Smooth muscle cell (in vitro differentiated cells): ENCODE measurements at regions not wholly inside any gene's neighbourhood (a gene's known extent, or its start where the extent isn't known, plus 50 kb on each side); places are given as distances from the start of the nearest gene placed in this dataset.

Source experiments
- DNase-seq: peaks from one replicate; lab custom pipeline; 2025; ENCODE audit not compliant: unreplicated experiment; lab: John Stamatoyannopoulos, UW
- H2AFZ ChIP-seq: fragments of 200-600 bp; sonication (generic); 2 replicates; pipeline ENCODE4 v1.6.0; 2016; ENCODE audit warnings: antibody characterized with exemption, low read depth, mild to moderate bottlenecking
- H3F3A ChIP-seq: fragments of 200-600 bp; sonication (generic); 2 replicates; pipeline ENCODE4 v1.6.0; 2017; ENCODE audit warnings: antibody characterized with exemption, low read depth
- H3K27ac ChIP-seq: fragments of 200-600 bp; sonication (generic); 2 replicates; pipeline ENCODE4 v1.5.1; 2016; ENCODE audit warnings: low read depth, mild to moderate bottlenecking
- H3K27me3 ChIP-seq: fragments of 200-600 bp; sonication (generic); 2 replicates; pipeline ENCODE4 v1.6.1; 2016; ENCODE audit warnings: low read depth, mild to moderate bottlenecking
- H3K36me3 ChIP-seq: fragments of 200-600 bp; sonication (generic); 2 replicates; pipeline ENCODE4 v1.5.1; 2016; ENCODE audit warnings: low read depth
- H3K4me1 ChIP-seq: fragments of 200-600 bp; sonication (generic); 2 replicates; pipeline ENCODE4 v1.5.1; 2016; ENCODE audit warnings: low read depth
- H3K4me2 ChIP-seq: fragments of 200-600 bp; sonication (generic); 2 replicates; pipeline ENCODE4 v1.6.0; 2016; ENCODE audit warnings: mild to moderate bottlenecking
- H3K4me3 ChIP-seq: fragments of 200-600 bp; sonication (generic); 2 replicates; pipeline ENCODE4 v1.5.1; 2016; ENCODE audit warnings: mild to moderate bottlenecking
- H3K79me2 ChIP-seq: fragments of 200-600 bp; sonication (generic); 2 replicates; pipeline ENCODE4 v1.6.0; 2016; ENCODE audit warnings: low read depth, mild to moderate bottlenecking
- H3K9ac ChIP-seq: fragments of 200-600 bp; sonication (generic); 2 replicates; pipeline ENCODE4 v1.6.0; 2016; ENCODE audit warnings: low read depth
- H3K9me3 ChIP-seq: fragments of 200-600 bp; sonication (generic); replicated peaks from 2 replicates; pipeline ENCODE4 v1.5.1; 2016; ENCODE audit warnings: low read depth
- H4K20me1 ChIP-seq: fragments of 200-600 bp; sonication (generic); 2 replicates; pipeline ENCODE4 v1.6.0; 2016; ENCODE audit warnings: low read depth
- WGBS: methylation state at CpG from one replicate; pipeline ENCODE4 v1.1.7; 2016; ENCODE audit warnings: low lambda C conversion rate; 5-methylcytosine and 5-hydroxymethylcytosine counted together
- TF ChIP-seq, protein P1 (sequence below): fragments of 200-600 bp; sonication (generic); IDR thresholded peaks from 2 replicates; pipeline ENCODE4 v1.5.1; 2017; ENCODE audit warnings: borderline replicate concordance, mild to moderate bottlenecking, antibody characterized with exemption; ENCODE audit not compliant: insufficient read depth, poor library complexity, severe bottlenecking

DNA sequence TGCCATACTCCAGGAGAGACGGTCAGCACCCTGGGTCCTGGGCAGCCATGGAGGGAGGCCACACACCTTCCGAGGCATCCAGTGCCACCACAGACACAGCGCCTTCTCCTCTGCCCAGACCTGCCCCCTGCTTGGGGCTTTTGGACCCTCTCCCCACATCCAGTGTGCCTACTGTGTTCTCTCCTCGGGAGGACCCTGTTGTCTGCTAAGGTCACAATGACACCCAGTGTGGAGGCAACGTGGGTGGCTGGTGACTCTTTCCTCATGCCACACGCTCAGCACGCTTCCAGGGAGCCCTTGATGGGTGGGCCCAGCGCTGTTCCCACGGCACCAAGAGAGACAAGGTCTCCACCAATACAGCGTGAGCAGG is 251.9 kb downstream of the EIPR1 start:
- 78% methylated on average over 10 of the region's 10 CpGs for WGBS
- no peaks in the 10 kb centered on the region for H3K27me3 ChIP-seq
- H3K4me1 ChIP-seq, result peaks cover 5% of the 10 kb centered on the region
- H3K9ac ChIP-seq, result no peak overlapping the region
- TF ChIP-seq, protein P1, sequence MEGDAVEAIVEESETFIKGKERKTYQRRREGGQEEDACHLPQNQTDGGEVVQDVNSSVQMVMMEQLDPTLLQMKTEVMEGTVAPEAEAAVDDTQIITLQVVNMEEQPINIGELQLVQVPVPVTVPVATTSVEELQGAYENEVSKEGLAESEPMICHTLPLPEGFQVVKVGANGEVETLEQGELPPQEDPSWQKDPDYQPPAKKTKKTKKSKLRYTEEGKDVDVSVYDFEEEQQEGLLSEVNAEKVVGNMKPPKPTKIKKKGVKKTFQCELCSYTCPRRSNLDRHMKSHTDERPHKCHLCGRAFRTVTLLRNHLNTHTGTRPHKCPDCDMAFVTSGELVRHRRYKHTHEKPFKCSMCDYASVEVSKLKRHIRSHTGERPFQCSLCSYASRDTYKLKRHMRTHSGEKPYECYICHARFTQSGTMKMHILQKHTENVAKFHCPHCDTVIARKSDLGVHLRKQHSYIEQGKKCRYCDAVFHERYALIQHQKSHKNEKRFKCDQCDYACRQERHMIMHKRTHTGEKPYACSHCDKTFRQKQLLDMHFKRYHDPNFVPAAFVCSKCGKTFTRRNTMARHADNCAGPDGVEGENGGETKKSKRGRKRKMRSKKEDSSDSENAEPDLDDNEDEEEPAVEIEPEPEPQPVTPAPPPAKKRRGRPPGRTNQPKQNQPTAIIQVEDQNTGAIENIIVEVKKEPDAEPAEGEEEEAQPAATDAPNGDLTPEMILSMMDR, result no peak
- peak overlapping the region; percentile 73 for H3K4me2 ChIP-seq
- H3K27ac ChIP-seq, result no peak overlapping the region
- H3F3A ChIP-seq, result peaks cover 4% of the 10 kb centered on the region
- H3K79me2 ChIP-seq, result no peaks in the 10 kb centered on the region
- H3K9me3 ChIP-seq, result no peaks in the 10 kb centered on the region
- H3K4me3 ChIP-seq, result no peak overlapping the region
- DNase-seq, result no peak
- H2AFZ ChIP-seq, result no peak overlapping the region
- no peaks in the 10 kb centered on the region for H4K20me1 ChIP-seq
- H3K36me3 ChIP-seq, result no peaks in the 10 kb centered on the region

DNA sequence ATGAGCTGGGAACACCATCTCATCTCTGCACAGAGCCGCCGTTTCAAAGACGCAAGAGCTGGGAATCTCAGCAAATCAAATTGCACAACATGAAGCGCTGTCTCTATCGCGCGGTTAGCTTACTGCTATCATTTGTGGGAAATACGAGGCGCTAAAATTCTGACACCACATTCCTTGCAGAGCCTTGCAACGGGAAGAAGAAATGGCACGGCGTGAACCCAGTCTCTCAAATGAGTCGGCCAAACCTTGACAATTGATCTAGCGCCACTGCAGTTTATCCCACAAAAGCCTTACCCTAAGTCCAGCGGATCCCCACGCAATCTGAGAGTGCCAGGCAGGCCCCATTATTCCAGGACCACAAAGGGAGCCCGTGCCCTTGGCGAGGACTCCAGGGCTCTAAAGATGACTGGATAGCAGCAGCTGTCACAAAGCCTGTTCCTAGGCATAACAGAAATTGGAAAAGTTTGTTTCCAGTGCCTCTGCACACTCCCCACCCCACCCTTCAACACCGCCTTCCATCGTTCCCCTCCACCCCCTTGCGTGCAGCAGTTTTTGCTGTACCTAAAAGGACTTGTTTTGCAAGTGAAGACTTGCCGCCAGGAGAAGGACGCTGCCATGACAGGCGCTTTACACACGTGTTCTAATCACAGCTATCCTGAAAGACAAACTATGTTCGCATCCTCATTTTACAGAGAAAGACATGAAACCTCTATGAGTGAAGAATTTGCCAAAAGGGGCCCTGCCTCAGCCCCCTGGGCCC is 252.4 kb downstream of the EIPR1 start:
- Histone ChIP-seq H3K36me3 (no peaks in the 10 kb centered on the region), H3K9me3 (no peaks in the 10 kb centered on the region), H3K4me3 (no peak overlapping the region), H3K27me3 (no peaks in the 10 kb centered on the region), H2AFZ (no peak overlapping the region), H3F3A (peaks cover 4% of the 10 kb centered on the region), H3K27ac (no peak overlapping the region), H3K4me1 (peaks cover 5% of the 10 kb centered on the region), H3K9ac (no peak overlapping the region), H3K4me2 (peak overlapping the region; percentile 73), H4K20me1 (no peaks in the 10 kb centered on the region), H3K79me2 (no peaks in the 10 kb centered on the region)
- DNase-seq, result no peak
- 38% methylated on average over 26 of the region's 26 CpGs for WGBS
- TF ChIP-seq, protein P1, result no peak

DNA sequence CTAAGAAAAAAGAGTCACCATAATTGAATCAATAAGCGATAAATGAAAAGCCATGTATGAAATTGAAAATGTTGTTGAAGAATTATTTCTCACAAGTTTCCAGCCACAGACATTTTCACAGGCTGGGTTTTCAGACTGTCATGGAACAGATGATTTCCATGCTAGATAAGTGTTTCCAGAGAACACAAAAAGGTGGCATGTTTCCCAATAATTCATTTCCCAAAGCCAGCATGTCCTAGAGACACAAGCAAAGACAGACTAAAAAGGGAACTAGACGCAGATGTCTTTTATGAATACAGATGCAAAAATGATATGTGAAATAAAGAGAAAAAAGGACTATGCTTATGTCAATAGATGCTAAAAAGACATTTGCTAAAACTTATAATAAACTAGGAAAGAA is 255.1 kb downstream of the EIPR1 start:
- Histone ChIP-seq H3K9ac (no peak overlapping the region), H3F3A (peaks cover 4% of the 10 kb centered on the region), H3K4me2 (no peak overlapping the region), H3K27ac (no peak overlapping the region), H3K36me3 (no peaks in the 10 kb centered on the region), H3K4me3 (no peak overlapping the region), H3K79me2 (no peaks in the 10 kb centered on the region), H3K27me3 (no peaks in the 10 kb centered on the region), H3K9me3 (no peaks in the 10 kb centered on the region), H2AFZ (no peak overlapping the region), H3K4me1 (peaks cover 11% of the 10 kb centered on the region), H4K20me1 (no peaks in the 10 kb centered on the region)
- 95% methylated on average over 2 of the region's 2 CpGs for WGBS
- DNase-seq, result no peak
- TF ChIP-seq, protein P1, result no peak

DNA sequence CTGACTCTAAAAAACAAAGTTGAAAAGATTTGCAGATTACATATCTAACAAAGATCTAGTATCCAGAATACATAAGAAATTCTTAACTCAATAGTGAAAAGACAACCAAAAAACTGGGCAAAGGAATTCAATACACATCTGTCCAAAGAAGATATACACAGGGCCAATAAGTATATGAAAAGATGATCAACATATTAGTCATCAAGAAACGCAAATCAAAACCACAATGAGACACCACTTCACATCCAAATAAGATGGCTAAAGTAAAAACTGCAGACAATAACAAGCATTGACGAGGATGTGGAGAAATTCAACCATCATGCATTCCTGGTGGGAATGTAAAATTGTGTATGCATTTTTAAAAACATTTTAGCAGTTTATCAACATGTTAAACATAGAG is 256.0 kb downstream of the EIPR1 start:
- TF ChIP-seq, protein P1, result no peak
- Histone ChIP-seq H3F3A (peaks cover 4% of the 10 kb centered on the region), H3K27ac (no peak overlapping the region), H3K79me2 (no peaks in the 10 kb centered on the region), H3K4me2 (no peak overlapping the region), H3K4me3 (no peak overlapping the region), H3K9me3 (no peaks in the 10 kb centered on the region), H4K20me1 (no peaks in the 10 kb centered on the region), H3K36me3 (no peaks in the 10 kb centered on the region), H3K27me3 (no peaks in the 10 kb centered on the region), H3K9ac (no peak overlapping the region), H3K4me1 (peaks cover 12% of the 10 kb centered on the region), H2AFZ (no peak overlapping the region)
- no peak for DNase-seq
- 93% methylated on average over 2 of the region's 2 CpGs for WGBS
